Fibroblast of lung (primary cell): ENCODE measurements at regions not wholly inside any gene's neighbourhood (a gene's known extent, or its start where the extent isn't known, plus 50 kb on each side); places are given as distances from the start of the nearest gene placed in this dataset.

Experiments
- CTCF ChIP-seq, 2 donors: IDR thresholded peaks in 1 of 2; conservative IDR thresholded peaks in 1 of 2; 1 replicate in 1 of 2; 2 replicates in 1 of 2; pipeline ENCODE4 v1.5.1; 2011 to 2012; ENCODE audit warnings: low read length in 2 of 2, control low read depth in 1 of 2, inconsistent platforms in 1 of 2, low read depth in 1 of 2, mild to moderate bottlenecking in 1 of 2
- EZH2 ChIP-seq: IDR thresholded peaks from 2 replicates; pipeline ENCODE4 v1.5.1; 2012; ENCODE audit warnings: low read length, control low read depth, mild to moderate bottlenecking; ENCODE audit errors: missing control alignments

GRCh38 chr4:63105839-63106238 is 1303.4 kb downstream of the TECRL start:
- TF ChIP-seq CTCF (conservative IDR thresholded peaks at IDR 0.05 in 1 of 2, IDR thresholded peaks at IDR 0.05 in 1 of 2; ENCODE audit: low read depth in 1 of 2, low read length in 2 of 2) (no peak), EZH2 (no peak)
